ENCODE measurements at regions not wholly inside any gene's neighbourhood (a gene's known extent, or its start where the extent isn't known, plus 50 kb on each side); places are given as distances from the start of the nearest gene placed in this dataset.
"Not testable (repeated sequence)": the region's sequence is repeated elsewhere in the genome, so short reads cannot be mapped to it uniquely, and the experiment has no call there.

- no peak for DNase-seq (ENCODE audit: low read depth in 2 of 2)
Observed at GRCh38 chr3:87895983-87896382, 162.8 kb downstream of the CGGBP1 start.

GRCh38 chr3:87873136-87873535 lies 185.7 kb downstream of the CGGBP1 start:
- no peak for DNase-seq (ENCODE audit: low read depth in 2 of 2)

GRCh38 chr3:87867001-87867400 lies 191.8 kb downstream of the CGGBP1 start:
- no peak for DNase-seq (ENCODE audit: low read depth in 2 of 2)

GRCh38 chr3:87856126-87856525 lies 202.7 kb downstream of the CGGBP1 start:
- DNase-seq (ENCODE audit: low read depth in 2 of 2) = no peak

DNA sequence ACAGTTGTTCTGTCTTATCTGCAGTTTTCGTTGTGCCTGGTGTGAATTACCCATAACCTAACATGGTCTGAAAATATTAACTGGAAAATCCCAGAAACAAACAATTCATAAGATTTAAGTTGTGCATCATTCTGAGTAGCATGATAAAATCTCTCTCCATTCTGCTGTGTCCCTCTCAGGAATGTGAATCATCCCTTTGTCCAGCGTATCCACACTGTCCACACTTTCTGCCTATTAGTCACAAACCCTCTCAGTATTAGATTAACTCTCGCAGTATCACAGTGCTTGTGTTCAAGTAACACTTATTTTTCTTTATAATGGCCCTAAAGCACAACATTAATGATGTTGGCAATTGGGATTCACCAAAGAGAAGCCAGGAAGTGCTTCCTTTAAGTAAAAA lies 203.2 kb downstream of the CGGBP1 start:
- no peak for DNase-seq (ENCODE audit: low read depth in 2 of 2)

- no peak for DNase-seq (ENCODE audit: low read depth in 2 of 2)
Observed at GRCh38 chr3:87855211-87855610, 203.6 kb downstream of the CGGBP1 start.

DNA sequence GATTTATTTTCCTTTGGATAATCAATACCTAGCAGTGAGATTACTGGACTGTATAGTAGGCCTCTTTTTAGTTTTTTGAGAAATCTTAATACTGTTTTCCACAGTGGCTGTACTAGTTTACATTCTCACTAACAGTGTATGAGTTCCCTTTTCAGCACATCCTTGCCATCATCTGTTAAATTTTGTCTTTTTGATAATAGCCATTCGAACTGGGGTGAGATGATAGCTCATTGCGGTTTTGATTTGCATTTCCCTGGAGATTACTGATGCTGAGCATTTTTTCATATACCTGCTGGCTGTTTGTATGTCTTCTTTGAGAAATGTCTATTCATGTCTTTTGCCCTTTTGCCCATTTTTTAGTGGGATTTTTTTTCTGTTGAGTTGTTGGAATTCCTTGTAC lies 210.8 kb downstream of the CGGBP1 start:
- DNase-seq (ENCODE audit: low read depth in 2 of 2) = no peak

DNA sequence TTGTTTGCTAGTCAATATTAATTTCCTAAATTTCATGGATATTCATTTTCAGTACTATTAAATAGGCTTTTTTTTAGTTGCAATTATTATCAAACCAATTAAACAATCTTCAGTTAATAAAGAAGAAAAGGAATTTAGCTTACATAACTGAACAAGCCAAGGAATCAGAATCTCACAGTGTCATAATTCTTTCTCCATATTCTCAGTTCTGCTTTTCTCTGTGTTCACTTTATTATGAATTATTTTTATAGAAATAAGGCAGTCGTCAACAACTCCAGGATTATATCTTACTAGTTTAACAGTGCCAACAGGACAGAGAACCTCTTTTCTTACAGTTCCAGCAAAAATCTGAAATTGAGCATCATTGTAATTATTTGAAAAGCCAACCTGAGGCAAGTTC lies 221.7 kb downstream of the CGGBP1 start:
- DNase-seq (ENCODE audit: low read depth in 2 of 2) = no peak

DNA sequence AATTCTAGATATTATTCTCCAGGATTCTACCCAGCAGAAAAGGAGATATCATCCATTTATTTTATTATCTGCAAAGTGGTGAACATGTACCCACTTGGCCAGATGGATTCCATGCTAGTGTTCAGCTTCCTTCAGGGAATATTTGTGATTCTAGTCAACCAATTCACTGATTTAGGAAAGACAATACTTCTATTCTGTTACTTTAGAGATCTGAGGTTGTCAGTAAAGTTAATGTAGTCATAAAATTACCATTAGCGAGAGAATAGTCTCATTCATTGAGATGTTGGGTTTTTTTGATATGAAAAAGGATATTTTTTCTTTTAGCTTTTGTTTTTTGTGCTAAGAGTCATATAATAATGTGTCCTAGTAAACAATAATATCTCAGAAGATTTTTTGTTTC lies 222.8 kb downstream of the CGGBP1 start:
- no peak for DNase-seq (ENCODE audit: low read depth in 2 of 2)

DNA sequence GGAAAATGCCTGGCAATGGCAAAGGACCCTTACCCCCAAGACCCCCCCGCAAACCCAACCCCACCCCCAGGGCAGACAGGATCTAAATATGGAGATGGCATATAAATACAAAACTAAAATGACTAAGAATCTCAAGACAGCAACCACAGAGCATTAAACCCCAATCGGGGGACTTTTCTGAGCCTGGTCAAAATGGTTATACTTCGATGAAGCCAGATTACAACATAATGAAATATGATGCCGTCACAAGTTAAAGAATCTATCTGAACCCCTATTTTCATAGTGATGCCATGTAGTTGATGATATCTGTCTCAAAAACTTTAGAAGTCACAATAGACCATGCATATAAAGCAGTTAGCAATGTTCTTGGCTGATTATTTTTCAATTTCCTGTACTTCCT lies 223.6 kb downstream of the CGGBP1 start:
- DNase-seq (ENCODE audit: low read depth in 2 of 2) = no peak

GRCh38 chr3:87834327-87834726 lies 224.5 kb downstream of the CGGBP1 start:
- DNase-seq (ENCODE audit: low read depth in 2 of 2) = no peak

- no peak for DNase-seq (ENCODE audit: low read depth in 2 of 2)
Observed at GRCh38 chr3:87833039-87833377, 225.8 kb downstream of the CGGBP1 start.

GRCh38 chr3:87828046-87828445 lies 230.8 kb downstream of the CGGBP1 start:
- no peak for DNase-seq (ENCODE audit: low read depth in 2 of 2)

- no peak for DNase-seq (ENCODE audit: low read depth in 2 of 2)
Observed at GRCh38 chr3:87822563-87822962, 236.2 kb downstream of the CGGBP1 start.

DNA sequence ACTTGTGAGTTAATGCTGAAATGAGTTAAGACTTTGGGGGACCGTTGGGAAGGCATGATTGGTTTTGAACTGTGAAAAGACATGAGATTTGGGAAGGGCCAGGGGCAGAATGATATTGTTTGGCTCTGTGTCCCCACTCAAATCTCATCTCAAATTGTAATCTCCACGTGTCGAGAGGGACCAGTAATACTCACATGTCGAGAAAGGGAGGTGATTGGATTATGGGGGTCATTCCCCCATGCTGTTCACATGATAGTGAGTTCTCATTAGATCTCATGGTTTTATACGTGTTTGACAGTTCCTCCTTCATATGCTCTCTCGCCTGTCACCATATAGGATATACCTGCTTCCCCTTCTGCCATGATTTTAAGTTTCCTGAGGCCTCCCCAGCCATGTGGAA lies 245.3 kb downstream of the CGGBP1 start:
- DNase-seq (ENCODE audit: low read depth in 2 of 2) = not testable (repeated sequence)

GRCh38 chr3:87811953-87812352 lies 246.9 kb downstream of the CGGBP1 start:
- no peak for DNase-seq (ENCODE audit: low read depth in 2 of 2)

DNA sequence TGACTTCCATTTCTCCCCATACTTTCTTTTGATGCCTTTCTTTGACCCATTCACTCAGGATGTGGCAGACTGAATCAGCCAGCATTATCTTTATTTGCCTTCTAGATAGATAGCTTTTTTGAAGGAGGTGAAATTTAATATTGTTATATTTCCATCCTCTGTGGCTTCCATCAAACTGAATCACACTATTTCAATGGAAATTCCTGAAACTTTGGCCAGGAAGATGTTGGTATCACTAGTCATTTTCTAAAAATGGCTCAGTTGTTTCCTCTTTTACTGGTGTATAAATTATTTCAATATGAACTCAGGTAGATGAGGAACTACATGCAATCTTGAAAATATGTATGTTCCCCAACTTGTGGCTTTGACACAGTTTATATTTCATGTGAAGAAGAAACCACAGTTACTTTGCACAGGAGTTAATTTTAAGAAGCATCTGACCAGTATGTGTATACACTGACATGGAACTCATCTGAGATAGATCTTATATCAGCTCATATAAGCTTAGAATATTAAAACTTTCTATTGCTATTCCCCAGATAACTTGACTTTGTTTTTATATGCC lies 248.3 kb downstream of the CGGBP1 start:
- no peak for DNase-seq (ENCODE audit: low read depth in 2 of 2)

- DNase-seq (ENCODE audit: low read depth in 2 of 2) = no peak
Observed at GRCh38 chr3:87805670-87806069, 253.1 kb downstream of the CGGBP1 start.

DNA sequence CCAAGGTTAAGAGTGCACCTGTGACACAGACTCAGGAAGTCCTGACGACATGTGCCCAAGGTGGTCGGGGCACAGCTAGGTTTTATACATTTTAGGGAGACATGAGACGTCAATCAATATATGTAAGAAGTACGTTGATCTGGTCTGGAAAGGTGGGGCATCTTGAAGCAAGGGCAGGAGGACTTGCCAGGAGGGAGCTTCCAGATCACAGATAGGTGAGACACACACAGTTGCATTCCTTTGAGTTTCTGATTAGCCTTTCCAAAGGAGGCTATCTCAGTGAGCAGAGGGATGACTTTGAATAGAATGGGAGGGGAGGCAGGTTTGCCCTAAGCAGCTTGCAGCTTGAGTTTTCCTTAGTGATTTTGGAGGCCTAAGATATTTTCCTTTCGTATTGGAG lies 257.4 kb downstream of the CGGBP1 start:
- DNase-seq (ENCODE audit: low read depth in 2 of 2) = no peak

DNA sequence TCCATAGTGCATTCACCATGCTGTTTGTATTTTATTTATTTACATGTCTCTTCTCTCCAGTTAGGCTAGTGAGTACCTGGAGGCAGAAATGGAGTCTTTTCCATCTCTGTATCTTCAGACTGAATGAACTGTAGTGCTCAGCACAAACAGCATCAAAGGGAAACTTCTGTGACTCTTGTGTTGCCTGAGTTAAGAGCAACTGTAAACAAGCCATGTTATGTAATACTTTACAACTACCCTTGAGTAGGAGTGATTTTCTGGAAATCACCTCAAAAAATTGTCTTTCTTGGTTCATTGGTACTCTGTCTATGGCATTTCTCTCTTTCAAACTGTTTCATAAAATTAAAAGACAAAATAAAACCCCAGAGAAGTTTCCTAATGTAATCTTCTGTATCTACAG lies 258.3 kb downstream of the CGGBP1 start:
- no peak for DNase-seq (ENCODE audit: low read depth in 2 of 2)

DNA sequence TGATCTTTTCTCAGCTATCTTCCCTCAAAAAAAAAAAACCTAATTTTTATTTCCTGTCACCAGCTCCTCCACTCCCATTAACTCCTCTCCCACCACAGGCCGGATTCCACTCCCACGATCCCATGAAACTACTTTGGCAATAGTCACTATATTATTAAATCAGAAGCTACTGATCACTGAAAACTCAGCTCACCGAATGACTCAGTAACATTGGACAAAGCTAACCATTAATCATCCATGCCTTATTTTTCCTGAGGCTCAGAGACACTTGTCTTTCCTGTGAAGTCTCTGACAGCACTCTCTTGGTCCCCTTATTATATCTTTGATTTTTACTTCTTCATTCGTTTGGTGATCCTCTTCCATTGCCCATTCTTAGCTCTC lies 260.2 kb downstream of the CGGBP1 start:
- DNase-seq (ENCODE audit: low read depth in 2 of 2) = no peak

DNA sequence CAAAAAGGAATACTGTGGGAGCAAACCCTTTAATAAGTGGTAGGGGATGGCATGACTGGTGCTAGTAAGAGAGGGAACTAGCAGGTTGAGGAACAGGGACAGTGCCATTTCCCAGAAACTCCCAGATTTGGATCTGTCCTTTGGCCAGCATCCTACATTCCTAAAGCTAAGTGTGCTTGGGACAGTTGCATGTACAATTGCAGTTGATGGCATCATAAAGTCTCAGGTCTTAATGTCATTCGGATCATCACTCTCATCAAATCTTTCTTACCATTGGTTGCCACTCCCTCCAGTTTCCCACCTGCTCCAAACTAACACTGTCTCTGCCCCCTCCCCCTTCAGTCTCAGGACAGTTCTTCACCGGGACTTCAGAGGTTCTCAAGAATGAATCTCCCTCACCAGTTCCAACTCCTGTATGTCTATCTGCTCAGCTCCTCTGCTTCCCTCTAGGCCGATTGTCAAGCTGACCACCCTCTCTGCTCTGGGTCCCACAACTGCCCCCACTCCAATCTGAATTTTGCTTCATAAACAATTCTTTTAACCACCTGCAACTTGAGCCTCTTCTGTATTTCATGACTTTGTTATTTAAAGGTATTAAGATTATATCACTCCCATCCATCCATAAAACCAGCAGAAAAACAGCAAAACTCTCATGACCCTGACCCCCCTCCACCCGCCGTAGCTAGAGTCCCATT lies 260.8 kb downstream of the CGGBP1 start:
- no peak for DNase-seq (ENCODE audit: low read depth in 2 of 2)

DNA sequence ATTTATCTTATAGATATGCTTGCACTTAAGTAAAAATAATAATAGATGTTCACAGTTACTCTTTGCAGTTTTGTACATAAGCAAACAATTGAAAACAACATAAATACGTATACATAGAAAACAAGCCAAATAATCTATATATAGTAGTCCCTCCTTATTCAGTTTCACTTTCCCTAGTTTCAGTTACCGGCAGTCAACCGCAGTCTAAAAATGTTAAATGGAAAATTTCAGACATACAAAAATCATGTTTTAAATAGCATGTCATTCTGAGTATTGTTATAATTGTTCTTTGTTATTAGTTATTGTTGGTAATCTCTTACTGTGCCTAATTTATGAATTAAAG lies 262.0 kb downstream of the CGGBP1 start:
- no peak for DNase-seq (ENCODE audit: low read depth in 2 of 2)

DNA sequence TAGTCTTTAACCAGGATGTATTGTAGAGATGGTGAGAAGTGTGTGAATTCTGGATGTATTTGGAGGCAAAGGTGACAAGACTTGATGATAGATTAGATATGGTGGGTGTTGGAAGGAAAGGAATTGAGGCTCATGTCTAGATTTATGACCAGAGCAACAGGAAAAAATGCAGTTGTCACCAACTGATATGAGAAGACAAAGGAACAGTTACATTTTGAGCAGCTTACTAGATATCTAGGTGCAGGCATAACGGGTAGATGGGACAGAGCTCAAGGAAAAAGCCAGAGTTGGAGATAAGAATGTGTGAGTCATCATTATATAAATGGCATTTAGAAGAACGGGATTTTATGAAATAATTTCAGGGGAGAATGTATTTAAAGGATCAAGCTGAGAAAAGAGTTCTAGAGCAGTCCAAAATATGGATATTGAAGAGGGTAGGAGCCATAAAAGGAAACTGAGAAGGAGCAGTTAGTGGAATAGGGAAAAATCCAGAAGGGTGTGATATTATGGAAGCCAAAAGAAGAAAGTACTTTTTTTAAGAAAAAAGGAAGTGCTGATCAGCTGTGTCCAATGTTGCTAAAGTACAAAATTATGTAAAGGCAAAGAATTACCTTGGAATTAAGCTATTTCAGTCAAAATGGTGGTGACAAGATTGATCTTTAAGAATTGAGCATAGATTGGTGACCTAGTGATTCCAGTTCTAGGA lies 262.5 kb downstream of the CGGBP1 start:
- no peak for DNase-seq (ENCODE audit: low read depth in 2 of 2)
